Endodermal cell (in vitro differentiated cells): ENCODE measurements at regions not wholly inside any gene's neighbourhood (a gene's known extent, or its start where the extent isn't known, plus 50 kb on each side); places are given as distances from the start of the nearest gene placed in this dataset.

ENCODE experiments used
- DNase-seq: peaks from one replicate; pipeline ENCODE4 v3.0.0-alpha.2; 2017
- H3K27ac ChIP-seq: 2 replicates; pipeline ENCODE4 v1.5.1; 2013; ENCODE audit warnings: mild to moderate bottlenecking, low read depth, low read length, moderate library complexity
- H3K27me3 ChIP-seq: 2 replicates; pipeline ENCODE4 v1.6.1; 2013; ENCODE audit warnings: mild to moderate bottlenecking, low read length, moderate library complexity; ENCODE audit not compliant: insufficient read depth, control insufficient read depth, poor library complexity, severe bottlenecking
- H3K36me3 ChIP-seq: 2 replicates; pipeline ENCODE4 v1.7.0; 2013; ENCODE audit warnings: mild to moderate bottlenecking, low read length, moderate library complexity; ENCODE audit not compliant: control insufficient read depth, insufficient read depth
- H3K4me1 ChIP-seq: one replicate; pipeline ENCODE4 v1.7.0; 2013; ENCODE audit warnings: low read length; ENCODE audit not compliant: control insufficient read depth, insufficient read depth
- H3K4me3 ChIP-seq: 2 replicates; pipeline ENCODE4 v1.5.1; 2013; ENCODE audit warnings: mild to moderate bottlenecking, low read length, moderate library complexity
- H3K9ac ChIP-seq: 2 replicates; pipeline ENCODE4 v1.6.1; 2013; ENCODE audit warnings: mild to moderate bottlenecking, low read length, moderate library complexity; ENCODE audit not compliant: poor library complexity, severe bottlenecking; ENCODE audit errors: extremely low read depth
- H3K9me3 ChIP-seq: 2 replicates; pipeline ENCODE4 v1.6.1; 2013; ENCODE audit warnings: mild to moderate bottlenecking, low read length, moderate library complexity; ENCODE audit not compliant: control insufficient read depth
- H3K27ac Mint-ChIP-seq: 2 replicates; pipeline ENCODE4 v1.8.0; 2020; ENCODE audit warnings: mixed read lengths
- H3K27me3 Mint-ChIP-seq: 2 replicates; pipeline ENCODE4 v1.8.0; 2021; ENCODE audit warnings: mild to moderate bottlenecking, mixed read lengths; ENCODE audit not compliant: insufficient read depth
- H3K36me3 Mint-ChIP-seq: 2 replicates; pipeline ENCODE4 v1.8.0; 2020; ENCODE audit warnings: low read depth, mixed read lengths
- H3K4me1 Mint-ChIP-seq: 2 replicates; pipeline ENCODE4 v1.8.0; 2020; ENCODE audit warnings: mixed read lengths
- H3K4me3 Mint-ChIP-seq: 2 replicates; pipeline ENCODE4 v1.8.0; 2020; ENCODE audit warnings: mild to moderate bottlenecking, moderate library complexity, mixed read lengths
- H3K9me3 Mint-ChIP-seq: 2 replicates; pipeline ENCODE4 v1.8.0; 2020; ENCODE audit warnings: mild to moderate bottlenecking, mixed read lengths
- CTCF ChIP-seq: fragments of 200-600 bp; sonication (generic); conservative IDR thresholded peaks from 2 replicates; pipeline ENCODE4 v1.5.0; 2021; ENCODE audit warnings: antibody characterized with exemption, mild to moderate bottlenecking
- WGBS, 2 experiments: methylation state at CpG; one replicate each; pipeline versions ENCODE4 v1.1.5 to v1.1.7; 2013; ENCODE audit warnings: missing lambda C conversion rate in 2 of 2, mixed read lengths in 1 of 2; ENCODE audit not compliant: insufficient coverage in 1 of 2, insufficient read length in 1 of 2; 5-methylcytosine and 5-hydroxymethylcytosine counted together

GRCh38 chr5:68154119-68154857 is 61.3 kb upstream of the PIK3R1 start:
- no peaks in the 10 kb centered on the region for H3K27me3 ChIP-seq
- WGBS, 2 experiments: 76 to 78% methylated on average over 6 to 8 of the region's 9 CpGs
- DNase-seq: no peak
- Mint-ChIP-seq H3K4me3 (no peak overlapping the region), H3K36me3 (no peaks in the 10 kb centered on the region), H3K9me3 (no peaks in the 10 kb centered on the region), H3K27ac (no peak overlapping the region), H3K4me1 (peaks cover 5% of the 10 kb centered on the region), H3K27me3 (no peaks in the 10 kb centered on the region)
- H3K9ac ChIP-seq: no peak overlapping the region
- H3K4me1 ChIP-seq: no peaks in the 10 kb centered on the region
- TF ChIP-seq CTCF: no peak
- H3K4me3 ChIP-seq: no peak overlapping the region
- no peaks in the 10 kb centered on the region for H3K36me3 ChIP-seq
- H3K9me3 ChIP-seq: no peaks in the 10 kb centered on the region
- H3K27ac ChIP-seq: no peak overlapping the region

DNA sequence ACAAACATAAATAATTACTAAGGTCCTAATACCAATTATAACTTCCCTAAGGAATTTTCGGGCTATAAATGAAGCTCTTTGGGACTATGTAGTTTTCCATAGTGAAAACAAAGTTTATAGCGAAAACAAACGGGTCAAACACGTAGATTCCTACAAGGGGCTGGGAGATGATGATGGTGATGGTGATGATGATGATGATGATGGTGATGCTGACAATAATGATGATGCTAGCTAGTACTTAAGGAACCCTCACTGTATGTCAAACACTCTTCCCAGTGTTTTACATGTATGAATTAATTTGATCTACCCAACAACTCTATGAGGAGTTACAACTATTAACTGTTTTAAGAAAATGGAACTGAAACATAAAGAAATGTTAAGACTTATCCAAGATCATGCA is 63.7 kb upstream of the PIK3R1 start:
- Mint-ChIP-seq H3K4me3 (no peak overlapping the region), H3K27ac (no peak overlapping the region), H3K4me1 (peaks cover 5% of the 10 kb centered on the region), H3K36me3 (no peaks in the 10 kb centered on the region), H3K9me3 (no peaks in the 10 kb centered on the region), H3K27me3 (no peaks in the 10 kb centered on the region)
- DNase-seq: no peak
- WGBS, 2 experiments: 80 to 94% methylated on average over 4 of the region's 4 CpGs
- no peaks in the 10 kb centered on the region for H3K36me3 ChIP-seq
- no peak overlapping the region for H3K27ac ChIP-seq
- H3K9ac ChIP-seq: no peak overlapping the region
- H3K4me3 ChIP-seq: no peak overlapping the region
- TF ChIP-seq CTCF: no peak
- H3K4me1 ChIP-seq: no peaks in the 10 kb centered on the region
- no peaks in the 10 kb centered on the region for H3K9me3 ChIP-seq
- no peaks in the 10 kb centered on the region for H3K27me3 ChIP-seq

- WGBS, 2 experiments: 93 to 100% methylated on average over 1 to 2 of the region's 2 CpGs
- Histone ChIP-seq H3K27me3 (no peaks in the 10 kb centered on the region), H3K4me1 (no peaks in the 10 kb centered on the region), H3K36me3 (no peaks in the 10 kb centered on the region), H3K9ac (no peak overlapping the region), H3K27ac (no peak overlapping the region), H3K4me3 (no peak overlapping the region), H3K9me3 (no peaks in the 10 kb centered on the region)
- peaks cover 7% of the 10 kb centered on the region for H3K9me3 Mint-ChIP-seq
- no peaks in the 10 kb centered on the region for H3K36me3 Mint-ChIP-seq
- H3K4me1 Mint-ChIP-seq: peaks cover 2% of the 10 kb centered on the region
- H3K27ac Mint-ChIP-seq: no peak overlapping the region
- no peak overlapping the region for H3K4me3 Mint-ChIP-seq
- no peaks in the 10 kb centered on the region for H3K27me3 Mint-ChIP-seq
- DNase-seq: no peak
- TF ChIP-seq CTCF: no peak
Measured at GRCh38 chr5:68149189-68149588, 66.4 kb upstream of the PIK3R1 start.
